HG03521 (cell line): ENCODE measurements at regions not wholly inside any gene's neighbourhood (a gene's known extent, or its start where the extent isn't known, plus 50 kb on each side); places are given as distances from the start of the nearest gene placed in this dataset.

ENCODE experiments used
- ATAC-seq: cut with Tn5 transposase; IDR thresholded peaks from one replicate; pipeline ENCODE4 v1.9.1; 2021; ENCODE audit warnings: mild to moderate bottlenecking, moderate library complexity; ENCODE audit not compliant: unreplicated experiment

- ATAC-seq: no peak
These were observed 231.8 kb downstream of the PIK3R1 start for GRCh38 chr5:68447136-68447929.

GRCh38 chr5:68449380-68449779, 233.8 kb downstream of the PIK3R1 start:
- ATAC-seq: no peak

- ATAC-seq: no peak
These were observed 234.8 kb downstream of the PIK3R1 start for GRCh38 chr5:68450245-68450852.

- no peak for ATAC-seq
These were observed 236.7 kb downstream of the PIK3R1 start for GRCh38 chr5:68452286-68452685.

GRCh38 chr5:68454172-68454571, 238.6 kb downstream of the PIK3R1 start:
- ATAC-seq: no peak

GRCh38 chr5:68454766-68455165, 239.2 kb downstream of the PIK3R1 start:
- ATAC-seq: no peak

GRCh38 chr5:68455216-68455615, 239.7 kb downstream of the PIK3R1 start:
- ATAC-seq: no peak

- no peak for ATAC-seq
These were observed 241.2 kb downstream of the PIK3R1 start for GRCh38 chr5:68456756-68457217.

- ATAC-seq: no peak
These were observed 241.7 kb downstream of the PIK3R1 start for GRCh38 chr5:68457285-68457684.

GRCh38 chr5:68458416-68459021, 243.0 kb downstream of the PIK3R1 start:
- no peak for ATAC-seq

GRCh38 chr5:68459093-68459809, 243.7 kb downstream of the PIK3R1 start:
- no peak for ATAC-seq

GRCh38 chr5:68459810-68460139, 244.2 kb downstream of the PIK3R1 start:
- no peak for ATAC-seq

- no peak for ATAC-seq
These were observed 244.7 kb downstream of the PIK3R1 start for GRCh38 chr5:68460147-68460798.

- ATAC-seq: no peak
These were observed 248.1 kb downstream of the PIK3R1 start for GRCh38 chr5:68463606-68464005.

GRCh38 chr5:68464424-68464823, 248.9 kb downstream of the PIK3R1 start:
- ATAC-seq: no peak

GRCh38 chr5:68465133-68465532, 249.6 kb downstream of the PIK3R1 start:
- ATAC-seq: no peak

GRCh38 chr5:68465934-68466551, 250.5 kb downstream of the PIK3R1 start:
- no peak for ATAC-seq

- ATAC-seq: no peak
These were observed 251.7 kb downstream of the PIK3R1 start for GRCh38 chr5:68467208-68467607.

GRCh38 chr5:68467794-68468193, 252.2 kb downstream of the PIK3R1 start:
- ATAC-seq: no peak

- ATAC-seq: no peak
These were observed 252.8 kb downstream of the PIK3R1 start for GRCh38 chr5:68468322-68468721.
